Endothelial cell of umbilical vein (primary cell): ENCODE measurements at regions not wholly inside any gene's neighbourhood (a gene's known extent, or its start where the extent isn't known, plus 50 kb on each side); places are given as distances from the start of the nearest gene placed in this dataset.

ENCODE experiments used
- BruUV-seq: library from RNA; stranded (reverse); fragments of 400-500 nt; replicated peaks from 2 replicates; lab custom pipeline; 2021; lab: Mats Ljungman, UMichigan
- CTCF ChIA-PET: fragments of 300-600, 350-600 bp; sonication (Branson Sonifier 250); formaldehyde crosslinking; loops from one replicate; lab custom pipeline; 2021; ENCODE audit warnings: antibody characterized with exemption, inconsistent platforms; lab: Charles Lee
- POLR2A ChIA-PET: fragments of 300-600, 350-600 bp; sonication (Branson Sonifier 250); formaldehyde crosslinking; loops from one replicate; lab custom pipeline; 2021; ENCODE audit warnings: antibody characterized with exemption, inconsistent platforms; lab: Charles Lee
- DNase-seq: peaks from one replicate; pipeline ENCODE4 v3.0.0-alpha.2; 2011; ENCODE audit warnings: low read depth, low spot score
- FAIRE-seq: peaks from 2 replicates; lab custom pipeline; 2011; peaks lifted over from hg19 to GRCh38; lab: Jason Lieb, UNC
- H2AFZ ChIP-seq: 2 replicates; pipeline ENCODE4 v1.6.0; 2012; ENCODE audit warnings: low read depth, low read length, control low read depth, inconsistent platforms
- H3K27ac ChIP-seq: 2 replicates; pipeline ENCODE4 v1.5.1; 2011; ENCODE audit warnings: low read depth, mild to moderate bottlenecking, control low read depth, low read length, moderate library complexity; ENCODE audit not compliant: insufficient read depth
- H3K27me3 ChIP-seq, 2 experiments: 2 replicates each; pipeline versions ENCODE4 v1.6.0 to v1.6.1; 2011; ENCODE audit warnings: low read length in 2 of 2, mixed read lengths in 1 of 2; ENCODE audit not compliant: control insufficient read depth in 2 of 2, insufficient read depth in 2 of 2
- H3K36me3 ChIP-seq, 2 experiments: 2 replicates in 1 of 2; 3 replicates in 1 of 2; pipeline ENCODE4 v1.5.1; 2011; ENCODE audit warnings: low read length in 2 of 2, mild to moderate bottlenecking in 1 of 2, moderate library complexity in 1 of 2; ENCODE audit not compliant: control insufficient read depth in 2 of 2, insufficient read depth in 2 of 2; ENCODE audit errors: extremely low read depth in 1 of 2
- H3K4me1 ChIP-seq: 3 replicates; pipeline ENCODE4 v1.5.1; 2011; ENCODE audit warnings: mild to moderate bottlenecking, low read length; ENCODE audit not compliant: control insufficient read depth, insufficient read depth; ENCODE audit errors: extremely low read depth
- H3K4me2 ChIP-seq: 2 replicates; pipeline ENCODE4 v1.6.1; 2011; ENCODE audit warnings: low read length, control low read depth, mixed read lengths; ENCODE audit not compliant: insufficient read depth
- H3K4me3 ChIP-seq, 3 experiments: fragments of 200-600 bp in 1 of 3; sonication (generic), shearing (Covaris generic) in 1 of 3; replicated peaks in 1 of 3; 2 replicates each; pipeline ENCODE4 v1.5.1; 2011 to 2016; ENCODE audit warnings: control low read depth in 3 of 3, low read length in 3 of 3, mild to moderate bottlenecking in 2 of 3, inconsistent platforms in 1 of 3, low read depth in 1 of 3, moderate library complexity in 1 of 3; ENCODE audit not compliant: insufficient read depth in 1 of 3
- H3K79me2 ChIP-seq: 2 replicates; pipeline ENCODE4 v1.6.0; 2012; ENCODE audit warnings: low read length, inconsistent platforms; ENCODE audit not compliant: control insufficient read depth, insufficient read depth
- H3K9ac ChIP-seq: replicated peaks from 2 replicates; pipeline ENCODE3; 2011; ENCODE audit warnings: low read length, control low read depth; ENCODE audit not compliant: insufficient read depth; ENCODE audit errors: extremely low read depth
- H3K9me1 ChIP-seq: replicated peaks from 3 replicates; pipeline ENCODE4 v1.6.0; 2011; ENCODE audit warnings: mild to moderate bottlenecking, low read length; ENCODE audit not compliant: control insufficient read depth, insufficient read depth; ENCODE audit errors: extremely low read depth
- H3K9me3 ChIP-seq: replicated peaks from 2 replicates; pipeline ENCODE4 v1.5.1; 2012; ENCODE audit warnings: low read length, inconsistent platforms; ENCODE audit not compliant: control insufficient read depth, insufficient read depth
- H4K20me1 ChIP-seq: replicated peaks from 2 replicates; pipeline ENCODE3; 2011; ENCODE audit warnings: mild to moderate bottlenecking, low read length; ENCODE audit not compliant: control insufficient read depth, insufficient read depth; ENCODE audit errors: extremely low read depth
- CTCF ChIP-seq, 2 donors: IDR thresholded peaks; 1 replicate in 1 of 2; 2 replicates in 1 of 2; pipeline ENCODE4 v1.5.1; 2011; ENCODE audit warnings: low read length in 2 of 2, mild to moderate bottlenecking in 2 of 2, moderate library complexity in 2 of 2, control low read depth in 1 of 2, inconsistent platforms in 1 of 2, low read depth in 1 of 2; ENCODE audit not compliant: insufficient read depth in 1 of 2; ENCODE audit errors: extremely low read depth in 1 of 2
- EZH2 ChIP-seq: IDR thresholded peaks from 2 replicates; pipeline ENCODE4 v1.6.1; 2012; ENCODE audit warnings: borderline replicate concordance, low read depth, mild to moderate bottlenecking, moderate library complexity, low read length, inconsistent platforms; ENCODE audit not compliant: severe bottlenecking
- GATA2 ChIP-seq: IDR thresholded peaks from 2 replicates; pipeline ENCODE4 v1.7.0; 2011; ENCODE audit warnings: low read depth, mild to moderate bottlenecking, moderate library complexity, mixed read lengths, low read length; ENCODE audit not compliant: insufficient read length, insufficient read depth
- JUN ChIP-seq: IDR thresholded peaks from 2 replicates; pipeline ENCODE4 v1.6.1; 2011; ENCODE audit warnings: borderline replicate concordance, low read depth; ENCODE audit not compliant: insufficient read length, insufficient read depth
- POLR2AphosphoS5 ChIP-seq: IDR thresholded peaks from 2 replicates; pipeline ENCODE4 v1.6.1; 2012; ENCODE audit warnings: low read depth, mild to moderate bottlenecking, control low read depth, low read length, moderate library complexity; ENCODE audit not compliant: insufficient read depth
- dilution Hi-C: fragments of 300-500 bp; cut with MboI; formaldehyde crosslinking; loops from one replicate; pipeline ENCODE4 v1.15.0; 2019; ENCODE audit warnings: low sequenced_read_pairs; ENCODE audit not compliant: extremely low pct_ligation_motif_present
- intact Hi-C: fragments of 100-400 bp; cut with micrococcal nuclease; formaldehyde crosslinking; loops from one replicate; pipeline ENCODE4 v1.10.0; 2022

- no peaks in the 10 kb centered on the region for H3K9me1 ChIP-seq
- no peak overlapping the region for H3K27ac ChIP-seq
- ChIA-PET CTCF (interaction anchor here (0.9 kb wide), 1 partner anchor 53 kb away, joined by 3 read pairs; no protein-coding TSS in a partner anchor), POLR2A (no interaction called here)
- no peak overlapping the region for H3K4me3 ChIP-seq
- FAIRE-seq (no peak), DNase-seq (no peak)
- H3K79me2 ChIP-seq = no peaks in the 10 kb centered on the region
- BruUV-seq = no TSS peak
- H3K4me1 ChIP-seq = no peaks in the 10 kb centered on the region
- no peaks in the 10 kb centered on the region for H3K27me3 ChIP-seq
- no peak overlapping the region for H3K9ac ChIP-seq
- H3K4me2 ChIP-seq = no peak overlapping the region
- H4K20me1 ChIP-seq = no peaks in the 10 kb centered on the region
- intact Hi-C loops = no loop called here
- H3K9me3 ChIP-seq = peaks cover 2% of the 10 kb centered on the region
- dilution Hi-C loops = no loop called here
- no peaks in the 10 kb centered on the region for H3K36me3 ChIP-seq
- TF ChIP-seq POLR2AphosphoS5 = no peak
- H2AFZ ChIP-seq = no peak overlapping the region
These were observed 522.6 kb upstream of the MMS22L start for GRCh38 chr6:97805596-97805995.

- Histone ChIP-seq H3K27me3 (no peaks in the 10 kb centered on the region), H2AFZ (no peak overlapping the region), H3K4me2 (no peak overlapping the region), H3K4me3 (no peak overlapping the region), H4K20me1 (no peaks in the 10 kb centered on the region), H3K9me1 (no peaks in the 10 kb centered on the region), H3K9me3 (no peaks in the 10 kb centered on the region), H3K4me1 (no peaks in the 10 kb centered on the region), H3K27ac (no peak overlapping the region), H3K79me2 (no peaks in the 10 kb centered on the region), H3K36me3 (no peaks in the 10 kb centered on the region), H3K9ac (no peak overlapping the region)
- FAIRE-seq (no peak), DNase-seq (no peak)
- TF ChIP-seq CTCF (IDR thresholded peaks at IDR 0.05; ENCODE audit: extremely low read depth in 1 of 2, insufficient read depth in 1 of 2, low read depth in 1 of 2, low read length in 2 of 2) (no peak), EZH2 (no peak), GATA2 (no peak), JUN (no peak)
- BruUV-seq = no TSS peak
- ChIA-PET POLR2A (no interaction called here), CTCF (no interaction called here)
- dilution Hi-C loops (no loop called here), intact Hi-C loops (no loop called here)
These were observed 529.9 kb upstream of the MMS22L start for GRCh38 chr6:97812940-97813339.
